AG20443 (cell line): ENCODE measurements at regions not wholly inside any gene's neighbourhood (a gene's known extent, or its start where the extent isn't known, plus 50 kb on each side); places are given as distances from the start of the nearest gene placed in this dataset.
A peak's percentile ranks its signal among the peaks of the same experiment; 100 is the strongest.
"Not testable (repeated sequence)": the region's sequence is repeated elsewhere in the genome, so short reads cannot be mapped to it uniquely, and the experiment has no call there.

ENCODE experiments used
- DNase-seq: peaks from one replicate; pipeline ENCODE4 v3.0.0; 2012; ENCODE audit warnings: low spot score, mixed read lengths

- DNase-seq, result no peak
Measured at GRCh38 chr20:48155268-48155667, 370.0 kb upstream of the SULF2 start.

- DNase-seq, result no peak
Measured at GRCh38 chr20:48154040-48154765, 368.9 kb upstream of the SULF2 start.

GRCh38 chr20:48153523-48153922 lies 368.2 kb upstream of the SULF2 start:
- no peak for DNase-seq

- DNase-seq, result no peak
Measured at GRCh38 chr20:48153103-48153502, 367.8 kb upstream of the SULF2 start.

- no peak for DNase-seq
Measured at GRCh38 chr20:48150568-48150967, 365.3 kb upstream of the SULF2 start.

- DNase-seq, result no peak
Measured at GRCh38 chr20:48149902-48150301, 364.6 kb upstream of the SULF2 start.

GRCh38 chr20:48148916-48149672 lies 363.8 kb upstream of the SULF2 start:
- DNase-seq, result no peak

GRCh38 chr20:48148020-48148419 lies 362.7 kb upstream of the SULF2 start:
- DNase-seq, result no peak

GRCh38 chr20:48147311-48147710 lies 362.0 kb upstream of the SULF2 start:
- no peak for DNase-seq

- no peak for DNase-seq
Measured at GRCh38 chr20:48146877-48147276, 361.6 kb upstream of the SULF2 start.

- DNase-seq, result no peak
Measured at GRCh38 chr20:48146308-48146707, 361.0 kb upstream of the SULF2 start.

GRCh38 chr20:48143435-48144081 lies 358.3 kb upstream of the SULF2 start:
- DNase-seq, result no peak

GRCh38 chr20:48142516-48142773 lies 357.2 kb upstream of the SULF2 start:
- no peak for DNase-seq

GRCh38 chr20:48141660-48142515 lies 356.6 kb upstream of the SULF2 start:
- DNase-seq, result no peak

GRCh38 chr20:48139262-48140041 lies 354.2 kb upstream of the SULF2 start:
- no peak for DNase-seq

- DNase-seq, result no peak
Measured at GRCh38 chr20:48132834-48133233, 347.6 kb upstream of the SULF2 start.

GRCh38 chr20:48131581-48131980 lies 346.3 kb upstream of the SULF2 start:
- peak; percentile 42 for DNase-seq

- peak; percentile 38 for DNase-seq
Measured at GRCh38 chr20:48129345-48129942, 344.2 kb upstream of the SULF2 start.

- no peak for DNase-seq
Measured at GRCh38 chr20:48128436-48128835, 343.2 kb upstream of the SULF2 start.

GRCh38 chr20:48127964-48128363 lies 342.7 kb upstream of the SULF2 start:
- DNase-seq, result peak; percentile 32

- DNase-seq, result not testable (repeated sequence)
Measured at GRCh38 chr20:48127133-48127532, 341.9 kb upstream of the SULF2 start.
